IPS DF 19.7 (cell line): ENCODE measurements at regions not wholly inside any gene's neighbourhood (a gene's known extent, or its start where the extent isn't known, plus 50 kb on each side); places are given as distances from the start of the nearest gene placed in this dataset.
"Not testable (repeated sequence)": the region's sequence is repeated elsewhere in the genome, so short reads cannot be mapped to it uniquely, and the experiment has no call there.

Source experiments
- DNase-seq: peaks from one replicate; pipeline ENCODE4 v3.0.0-alpha.2; 2013; ENCODE audit warnings: low read depth, low spot score

DNA sequence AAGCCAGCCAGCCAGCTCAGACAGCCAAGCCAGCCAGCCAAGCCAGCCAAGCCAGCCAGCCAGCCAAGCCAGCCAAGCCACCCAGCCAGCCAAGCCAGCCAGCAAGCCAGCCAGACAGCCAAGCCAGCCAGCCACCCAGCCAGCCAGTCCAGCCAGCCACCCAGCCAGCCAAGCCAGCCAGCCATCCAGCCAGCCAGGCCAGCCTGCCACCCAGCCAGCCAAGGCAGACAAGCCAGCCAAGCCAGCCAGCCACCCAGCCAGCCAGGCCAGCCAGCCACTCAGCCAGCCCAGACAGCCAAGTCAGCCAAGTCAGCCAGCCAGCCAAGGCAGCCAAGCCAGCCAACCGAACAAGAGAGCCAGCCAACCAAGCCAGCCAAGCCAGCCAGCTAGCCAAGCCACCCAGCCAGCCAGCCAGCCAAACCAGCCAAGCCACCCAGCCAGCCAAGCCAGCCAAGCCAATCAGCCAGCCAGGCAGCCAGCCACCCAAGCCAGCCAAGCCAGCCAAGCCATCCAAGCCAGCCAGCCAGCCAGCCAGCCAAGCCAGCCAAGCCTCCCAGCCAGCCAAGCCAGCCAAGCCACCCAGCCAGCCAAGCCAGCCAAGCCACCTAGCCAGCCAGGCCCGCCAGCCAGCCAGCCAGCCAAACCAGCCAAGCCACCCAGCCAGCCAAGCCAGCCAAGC is 319.3 kb upstream of the PLGLB2 start:
- DNase-seq, result not testable (repeated sequence)

DNA sequence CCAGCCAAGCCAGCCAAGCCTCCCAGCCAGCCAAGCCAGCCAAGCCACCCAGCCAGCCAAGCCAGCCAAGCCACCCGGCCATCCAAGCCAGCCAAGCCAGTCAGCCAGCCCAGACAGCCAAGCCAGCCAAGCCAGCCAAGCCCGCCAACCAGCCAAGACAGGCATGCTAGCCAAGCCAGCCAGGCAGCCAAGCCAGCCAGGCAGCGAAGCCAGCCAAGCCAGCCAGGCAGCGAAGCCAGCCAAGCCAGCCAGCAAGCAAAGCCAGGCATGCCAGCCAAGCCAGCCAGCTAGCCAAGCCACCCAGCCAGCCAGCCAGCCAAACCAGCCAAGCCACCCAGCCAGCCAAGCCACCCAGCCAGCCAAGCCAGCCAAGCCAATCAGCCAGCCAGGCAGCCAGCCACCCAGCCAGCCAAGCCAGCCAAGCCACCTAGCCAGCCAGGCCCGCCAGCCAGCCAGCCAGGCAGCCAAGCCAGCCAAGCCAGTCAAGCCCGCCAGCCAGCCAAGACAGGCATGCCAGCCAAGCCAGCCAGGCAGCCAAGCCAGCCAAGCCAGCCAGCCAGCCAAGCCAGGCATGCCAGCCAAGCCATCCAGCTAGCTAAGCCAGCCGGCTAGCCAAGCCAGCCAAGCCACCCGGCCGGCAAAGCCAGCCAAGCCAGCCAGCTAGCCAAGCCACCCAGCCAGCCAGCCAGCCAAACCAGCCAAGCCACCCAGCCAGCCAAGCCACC is 318.5 kb upstream of the PLGLB2 start:
- not testable (repeated sequence) for DNase-seq

DNA sequence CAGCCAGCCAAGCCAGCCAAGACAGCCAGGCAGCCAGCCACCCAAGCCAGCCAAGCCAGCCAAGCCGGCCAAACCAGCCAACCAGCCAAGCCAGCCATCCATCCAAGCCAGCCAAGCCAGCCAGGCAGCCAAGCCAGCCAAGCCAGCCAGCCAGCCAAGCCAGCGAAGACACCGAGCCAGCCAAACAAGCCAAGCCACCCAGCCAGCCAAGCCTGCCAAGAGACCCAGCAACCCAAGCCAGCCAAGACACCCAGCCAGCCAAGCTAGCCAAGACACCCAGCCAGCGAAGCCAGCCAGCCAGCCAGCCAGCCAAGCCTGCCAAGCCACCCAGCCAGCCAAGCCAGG is 318.0 kb upstream of the PLGLB2 start:
- DNase-seq, result not testable (repeated sequence)

DNA sequence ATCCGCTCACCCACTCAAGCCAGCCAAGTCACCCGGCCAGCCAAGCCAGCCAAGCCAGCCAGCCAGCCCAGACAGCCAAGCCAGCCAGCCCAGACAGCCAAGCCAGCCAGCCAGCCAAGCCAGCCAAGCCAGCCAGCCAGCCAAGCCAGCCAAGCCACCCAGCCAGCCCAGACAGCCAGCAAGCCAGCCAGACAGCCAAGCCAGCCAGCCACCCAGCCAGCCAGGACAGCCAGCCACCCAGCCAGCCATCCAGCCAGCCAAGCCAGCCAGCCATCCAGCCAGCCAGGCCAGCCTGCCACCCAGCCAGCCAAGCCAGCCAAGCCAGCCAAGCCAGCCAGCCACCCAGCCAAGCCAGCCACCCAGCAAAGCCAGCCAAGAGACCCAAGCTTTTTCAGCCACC is 316.8 kb upstream of the PLGLB2 start:
- DNase-seq, result not testable (repeated sequence)

DNA sequence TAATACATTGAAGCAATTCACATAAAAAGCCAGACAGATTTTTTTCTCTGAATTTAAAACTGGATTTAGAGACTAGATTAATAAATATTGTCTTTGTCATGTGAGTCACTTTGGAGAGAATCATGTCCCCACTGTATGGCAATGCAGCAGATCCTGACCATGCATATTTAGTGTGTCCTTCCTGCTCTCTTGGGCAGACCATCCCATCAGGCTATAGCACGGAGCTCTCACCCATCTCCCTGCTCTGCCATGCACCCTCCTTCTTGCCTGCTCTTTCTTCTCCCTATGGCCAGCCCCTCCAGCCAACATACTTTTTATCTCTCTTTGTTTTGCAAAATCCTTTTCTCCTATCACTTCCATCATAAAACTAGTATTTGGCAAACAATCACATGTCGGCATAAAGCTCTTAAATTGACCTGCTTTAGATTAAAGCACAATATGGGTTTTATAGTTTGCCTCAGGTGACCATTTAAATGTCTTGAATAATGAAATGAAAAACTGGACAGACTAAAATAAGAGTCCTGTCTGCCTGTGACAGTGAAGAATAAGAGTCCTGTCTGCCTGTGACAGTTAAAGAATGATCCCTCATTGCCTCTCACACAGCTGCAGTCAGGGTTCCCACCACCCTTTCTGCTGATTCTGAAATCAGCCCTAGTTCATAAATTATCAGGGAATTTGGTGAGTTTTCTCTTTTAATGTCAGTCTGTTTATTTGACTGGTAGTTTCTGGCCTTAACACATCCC is 315.0 kb upstream of the PLGLB2 start:
- not testable (repeated sequence) for DNase-seq

DNA sequence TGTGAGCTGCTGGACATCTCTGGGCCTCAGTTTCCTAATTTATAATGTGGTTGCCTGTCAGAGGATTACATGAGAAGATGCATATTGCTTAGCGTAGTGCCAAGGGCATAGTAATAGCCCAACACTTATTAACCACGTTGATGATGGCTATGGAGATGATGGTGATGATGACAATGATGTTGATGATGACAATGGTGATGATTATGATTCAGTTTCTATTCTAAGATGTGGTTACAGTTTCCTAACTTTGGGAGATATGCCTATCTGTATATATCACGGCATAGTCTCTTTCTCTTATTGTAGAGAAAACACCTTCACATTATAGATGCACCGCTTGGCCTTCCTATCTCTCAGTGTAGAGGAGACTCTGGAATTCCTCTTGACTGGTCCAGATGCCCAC is 311.9 kb upstream of the PLGLB2 start:
- DNase-seq, result not testable (repeated sequence)

DNA sequence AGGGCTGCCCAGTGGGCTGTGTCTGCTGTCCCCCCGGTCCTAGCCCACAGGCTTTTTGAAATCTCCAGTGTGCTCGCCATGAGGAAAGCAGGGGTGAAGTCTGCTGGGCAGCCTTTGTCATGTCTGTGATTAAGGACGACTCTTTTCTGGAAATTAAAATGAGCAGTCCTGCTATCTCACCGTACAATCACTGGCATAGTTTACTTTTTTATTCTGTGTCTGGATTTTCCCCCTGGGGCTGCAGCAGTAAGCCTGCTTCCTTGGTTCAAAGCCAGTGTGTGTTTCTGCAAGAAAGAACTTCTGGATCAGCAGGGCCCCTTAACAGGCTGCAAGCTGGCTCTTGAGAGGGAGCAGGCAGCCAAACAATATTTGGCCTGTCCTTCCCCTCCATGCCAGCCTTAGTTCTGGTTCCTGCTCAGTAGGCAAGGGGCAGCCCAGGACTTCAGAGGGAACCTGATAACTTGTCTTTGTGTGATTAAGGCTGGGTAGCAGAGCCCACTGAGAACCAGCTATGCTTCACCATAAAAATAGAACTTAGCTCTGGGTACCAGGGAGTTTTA is 310.1 kb upstream of the PLGLB2 start:
- DNase-seq, result not testable (repeated sequence)

DNA sequence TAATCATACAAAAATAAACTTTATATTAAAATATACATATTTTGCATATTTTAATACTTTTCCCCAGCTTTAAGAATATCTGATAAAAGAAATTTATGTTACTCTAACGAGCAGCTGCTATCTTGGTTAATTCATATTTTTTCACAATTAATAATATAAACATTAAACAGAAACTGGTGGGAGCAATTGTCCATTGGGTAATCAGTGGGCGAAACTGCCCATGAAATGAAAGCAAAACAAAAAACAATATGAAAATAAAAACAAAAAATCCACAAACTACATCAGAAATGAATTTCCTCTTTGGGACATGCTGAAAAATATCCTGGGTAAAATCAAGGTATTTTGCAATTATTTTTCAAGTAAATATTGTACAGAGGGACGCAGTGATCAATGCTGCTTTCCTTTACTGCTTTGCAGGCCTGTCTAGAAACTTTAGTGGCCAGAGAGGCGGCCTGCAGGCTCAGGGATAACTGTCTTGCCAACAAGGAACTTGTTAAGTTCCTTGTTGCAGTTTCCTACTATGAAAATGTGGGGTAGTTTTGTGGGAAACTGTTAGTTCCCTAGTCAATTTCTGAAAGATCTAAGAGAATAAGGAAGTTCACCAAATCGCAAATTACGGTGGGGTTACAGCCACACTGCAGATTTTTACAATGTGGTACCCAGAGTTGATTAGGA is 309.0 kb upstream of the PLGLB2 start:
- DNase-seq, result not testable (repeated sequence)

DNA sequence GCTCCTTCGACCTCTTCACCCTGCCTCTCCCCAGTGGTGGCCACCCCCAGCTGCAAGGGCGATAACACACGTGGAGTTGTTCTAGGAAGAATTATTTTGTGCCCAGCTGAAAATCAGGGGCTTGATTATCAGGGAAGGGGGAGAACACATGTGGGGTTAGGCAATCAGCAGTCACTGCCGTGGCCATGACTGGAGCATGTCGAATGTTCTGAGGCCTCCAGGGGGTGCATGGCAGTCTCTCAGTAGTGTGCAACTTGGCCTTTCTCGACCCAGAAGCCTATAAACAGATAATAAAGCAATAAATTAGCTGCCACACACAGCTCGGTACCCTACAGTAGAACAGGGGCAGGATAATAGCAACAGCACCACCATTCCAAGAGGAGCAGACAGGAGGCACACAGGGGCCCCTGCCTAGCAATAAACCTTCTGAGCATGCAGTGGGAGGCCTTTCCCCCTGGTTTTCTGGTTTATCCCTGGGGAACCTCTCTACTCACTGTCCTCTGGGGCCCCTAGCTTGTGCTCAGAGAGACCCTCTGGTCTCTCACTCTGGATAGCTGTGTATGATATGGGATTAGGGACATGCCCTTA is 308.2 kb upstream of the PLGLB2 start:
- not testable (repeated sequence) for DNase-seq

DNA sequence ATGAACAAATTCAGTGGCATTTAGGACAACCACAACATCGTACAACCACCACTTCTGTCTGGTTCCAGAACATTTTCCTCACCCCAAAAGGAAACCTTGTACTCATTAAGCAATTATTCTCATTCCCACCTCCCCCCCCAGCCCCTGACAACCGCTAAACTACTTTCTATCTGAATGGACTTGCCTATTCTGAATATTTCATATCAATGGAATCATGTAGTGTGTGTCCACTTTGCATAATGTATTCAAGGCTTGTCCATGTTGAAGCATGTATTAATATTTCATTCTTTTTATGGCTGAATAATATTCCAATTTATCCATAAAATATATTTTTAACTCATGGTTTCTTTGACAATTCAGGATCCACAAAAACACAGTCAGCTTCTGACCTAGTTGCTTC is 307.2 kb upstream of the PLGLB2 start:
- DNase-seq, result not testable (repeated sequence)

DNA sequence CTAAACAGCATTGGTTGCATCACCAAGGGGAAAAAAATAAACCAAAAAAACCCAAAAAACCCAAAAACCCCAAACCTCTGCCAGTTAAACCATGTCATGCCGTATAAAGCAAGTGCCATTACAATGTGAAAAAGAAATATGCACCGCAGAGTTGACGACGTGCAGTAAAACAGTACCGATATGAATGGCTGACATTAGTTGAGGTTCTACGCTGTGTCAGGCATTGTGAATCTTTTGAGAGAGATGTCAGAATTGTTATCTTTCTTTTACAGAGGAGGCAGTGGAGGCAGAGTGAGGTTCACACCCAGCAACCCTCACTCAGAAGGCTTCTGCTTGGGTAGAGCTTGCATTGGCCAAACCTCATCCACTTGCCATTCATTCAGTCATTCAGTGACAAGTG is 306.5 kb upstream of the PLGLB2 start:
- DNase-seq, result not testable (repeated sequence)

DNA sequence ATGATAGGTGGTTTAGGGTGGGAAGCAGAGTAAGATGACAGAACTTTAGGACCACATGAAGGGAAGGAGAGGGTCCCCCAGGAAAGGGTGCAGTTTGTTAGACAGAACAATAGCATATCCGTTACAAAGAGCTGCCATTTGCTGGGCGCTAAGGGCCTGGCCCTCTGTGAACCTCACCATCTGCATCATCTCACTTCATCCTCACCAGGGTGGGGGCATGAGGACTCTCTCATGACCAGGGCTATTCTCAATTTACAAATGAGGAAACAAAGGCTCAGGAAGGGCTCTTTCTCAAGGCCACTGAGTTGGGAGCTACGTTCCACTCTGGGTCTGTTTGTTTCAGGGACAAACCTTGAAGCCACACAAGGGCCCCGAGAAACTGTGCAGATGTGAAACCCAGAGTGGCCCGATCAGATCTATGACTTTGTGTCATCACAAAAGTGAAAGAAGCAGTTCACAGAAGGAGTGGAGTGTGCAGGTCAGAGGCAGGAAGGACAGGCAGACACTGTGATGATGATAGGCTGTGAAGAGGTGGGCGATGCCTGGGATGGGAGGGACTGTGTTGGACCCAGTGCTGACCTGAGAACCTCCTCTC is 304.8 kb upstream of the PLGLB2 start:
- DNase-seq, result not testable (repeated sequence)

DNA sequence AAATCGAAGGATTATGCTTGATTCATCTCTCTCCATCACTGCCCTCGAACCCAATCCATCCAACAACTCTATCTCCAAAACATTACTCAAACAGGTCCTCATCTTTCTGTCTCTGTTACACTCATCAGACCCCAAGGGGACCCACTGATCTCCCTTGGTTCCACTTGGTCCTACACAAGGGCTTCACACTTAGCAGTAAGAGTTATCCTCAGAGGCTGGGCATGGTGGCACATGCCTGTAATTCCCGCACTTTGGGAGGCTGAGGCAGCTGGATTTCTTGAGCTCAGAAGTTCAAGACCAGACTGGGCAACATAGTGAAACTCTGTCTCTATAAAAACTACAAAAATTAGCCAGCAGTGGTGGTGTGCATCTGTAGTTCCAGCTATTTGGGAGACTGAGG is 302.9 kb upstream of the PLGLB2 start:
- DNase-seq, result not testable (repeated sequence)

DNA sequence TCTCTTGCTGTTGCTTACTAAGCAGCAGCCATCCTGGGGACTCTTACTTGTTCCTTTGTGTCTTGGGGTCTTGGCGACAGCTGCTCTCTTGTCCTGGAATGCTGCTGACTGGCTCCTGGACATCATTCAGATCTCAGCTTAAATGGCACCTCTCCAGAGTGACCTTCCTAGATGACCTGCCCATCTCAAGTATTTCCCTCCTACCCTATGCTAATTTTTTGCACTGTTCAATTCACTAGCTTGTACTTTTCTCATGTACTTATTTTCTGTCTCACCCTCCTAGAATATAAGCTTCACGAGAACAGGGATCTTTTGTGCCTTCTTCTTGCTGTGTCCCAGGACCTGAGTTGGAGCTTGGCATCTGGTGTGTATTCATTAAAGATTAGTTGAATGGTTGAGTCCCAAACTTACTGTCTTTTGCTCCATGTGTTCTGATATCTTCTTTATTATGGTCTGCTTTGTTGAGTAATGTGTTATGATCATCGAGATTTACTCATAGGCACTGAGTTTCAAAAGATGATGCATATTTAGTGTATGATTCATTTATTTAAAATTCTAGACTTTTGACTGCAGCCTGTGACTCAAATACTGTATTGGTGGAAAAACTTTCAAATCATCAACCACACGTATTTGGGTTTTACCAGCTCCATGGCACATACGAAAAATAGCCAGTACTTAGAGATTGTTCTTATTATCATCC is 302.1 kb upstream of the PLGLB2 start:
- DNase-seq, result not testable (repeated sequence)

DNA sequence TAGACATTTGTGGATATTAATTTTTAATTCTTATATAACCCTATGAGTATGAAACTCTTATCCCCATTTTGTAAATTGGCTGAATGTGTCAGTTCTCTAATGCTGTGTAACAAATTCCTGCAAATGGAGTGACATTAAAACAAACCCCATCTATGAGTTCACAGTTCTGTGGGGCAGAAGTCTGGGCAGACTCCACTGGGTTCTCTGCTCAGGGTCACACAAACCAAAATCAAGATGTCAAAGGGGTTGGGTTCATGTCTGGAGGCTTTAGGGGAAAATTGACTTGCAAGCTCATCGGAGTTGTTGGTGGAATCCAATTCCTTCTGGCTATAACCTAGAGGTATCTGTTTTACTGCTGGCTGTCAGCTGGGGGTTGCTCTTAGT is 301.6 kb upstream of the PLGLB2 start:
- DNase-seq, result not testable (repeated sequence)

DNA sequence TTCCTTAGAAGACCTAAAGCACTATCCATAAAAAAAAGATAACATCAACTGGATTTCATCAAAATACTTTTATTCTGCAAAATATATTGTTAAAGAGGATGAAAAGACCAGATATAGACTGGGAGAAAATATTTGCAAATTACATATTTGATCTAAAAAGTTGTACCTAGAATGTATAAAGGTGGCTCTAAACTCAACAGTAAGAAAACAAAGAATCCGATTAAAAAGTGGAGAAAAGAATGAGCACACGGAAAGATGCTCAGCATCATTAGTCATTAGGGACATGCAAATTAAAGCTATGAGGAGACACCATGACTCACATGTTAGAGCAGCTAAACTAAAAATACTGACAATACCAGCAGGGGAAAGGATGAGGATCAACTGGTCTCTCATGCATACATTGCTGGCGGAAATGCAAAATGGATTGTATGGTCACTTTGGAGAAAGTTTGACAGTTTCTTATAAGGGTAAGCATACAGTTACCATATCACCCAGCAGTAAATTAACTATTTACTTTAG is 298.4 kb upstream of the PLGLB2 start:
- DNase-seq, result not testable (repeated sequence)

DNA sequence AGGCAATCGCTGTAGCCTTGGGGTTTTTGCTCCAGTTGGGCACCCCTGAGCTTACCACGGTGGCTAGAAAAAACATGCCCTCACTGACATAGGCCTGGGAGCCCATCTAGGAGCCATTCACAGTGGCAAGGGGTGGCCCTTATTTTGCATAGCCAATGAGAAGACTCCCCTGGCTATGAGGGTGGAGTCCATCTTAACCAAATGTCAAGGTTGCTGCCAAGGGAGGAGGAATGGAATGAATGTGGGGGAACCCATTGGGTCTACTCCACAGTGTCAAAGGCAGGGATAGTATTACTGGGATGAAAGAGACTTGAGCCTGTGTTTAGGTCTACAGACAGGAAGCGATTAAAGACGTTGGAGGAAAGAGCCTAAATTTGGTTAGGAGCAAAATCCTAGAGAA is 295.7 kb upstream of the PLGLB2 start:
- not testable (repeated sequence) for DNase-seq

DNA sequence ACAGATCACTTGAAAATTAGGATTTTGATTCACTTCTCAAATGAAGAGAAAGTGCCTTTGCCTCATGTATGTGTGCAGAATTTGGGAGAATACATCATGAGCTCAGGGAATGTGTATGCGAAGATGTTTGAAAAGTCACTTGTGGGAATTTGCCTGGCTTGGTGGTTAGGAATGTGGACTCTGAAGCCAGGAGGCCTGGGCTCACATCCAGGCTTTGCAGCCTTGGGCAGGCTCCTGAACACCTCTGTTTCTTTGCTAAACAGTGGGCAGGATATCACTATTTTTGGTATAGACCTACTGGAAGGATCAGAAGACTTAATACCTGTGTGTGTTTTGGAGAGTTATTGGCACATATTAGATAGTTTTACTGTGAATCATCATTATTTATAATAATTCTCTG is 295.0 kb upstream of the PLGLB2 start:
- DNase-seq, result not testable (repeated sequence)

DNA sequence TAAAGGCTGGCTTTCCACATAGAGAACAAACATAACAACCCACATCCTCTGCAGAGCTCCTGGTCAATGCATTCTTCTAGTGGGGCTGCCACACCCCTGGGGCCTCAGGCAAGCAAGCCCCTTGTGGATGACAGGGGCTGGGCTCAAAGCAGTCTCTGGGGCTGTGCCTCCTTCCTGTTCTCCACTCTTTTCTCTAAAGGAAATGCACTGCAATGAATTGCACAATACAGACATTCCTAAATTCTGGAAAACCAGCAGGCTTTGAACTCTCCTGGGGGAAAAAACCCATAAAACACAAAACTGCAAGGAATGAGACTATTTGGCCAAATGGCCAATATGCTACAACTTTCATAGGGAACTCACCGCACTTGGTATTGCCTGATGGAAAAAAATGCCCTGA is 293.9 kb upstream of the PLGLB2 start:
- DNase-seq, result not testable (repeated sequence)

DNA sequence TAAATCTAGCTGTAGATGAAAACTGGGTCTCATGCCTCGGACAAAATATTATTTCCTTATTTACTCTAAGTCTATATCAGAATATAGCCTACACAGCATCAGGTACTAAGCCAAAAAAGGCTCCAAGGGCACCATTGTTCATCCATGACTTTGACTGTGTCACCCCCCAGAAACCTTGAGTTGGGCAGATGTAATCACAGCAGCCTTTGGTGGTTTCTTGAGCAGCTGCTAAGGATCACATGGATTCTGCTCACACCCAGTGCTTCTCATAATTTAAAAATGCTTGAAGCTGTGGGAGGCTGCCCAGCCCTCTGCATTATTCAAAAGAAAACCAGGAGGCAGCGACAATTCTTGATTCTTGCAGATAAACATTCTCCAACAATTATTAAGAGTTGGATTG is 293.5 kb upstream of the PLGLB2 start:
- DNase-seq, result not testable (repeated sequence)
